ENCODE measurements at regions not wholly inside any gene's neighbourhood (a gene's known extent, or its start where the extent isn't known, plus 50 kb on each side); places are given as distances from the start of the nearest gene placed in this dataset.

DNA sequence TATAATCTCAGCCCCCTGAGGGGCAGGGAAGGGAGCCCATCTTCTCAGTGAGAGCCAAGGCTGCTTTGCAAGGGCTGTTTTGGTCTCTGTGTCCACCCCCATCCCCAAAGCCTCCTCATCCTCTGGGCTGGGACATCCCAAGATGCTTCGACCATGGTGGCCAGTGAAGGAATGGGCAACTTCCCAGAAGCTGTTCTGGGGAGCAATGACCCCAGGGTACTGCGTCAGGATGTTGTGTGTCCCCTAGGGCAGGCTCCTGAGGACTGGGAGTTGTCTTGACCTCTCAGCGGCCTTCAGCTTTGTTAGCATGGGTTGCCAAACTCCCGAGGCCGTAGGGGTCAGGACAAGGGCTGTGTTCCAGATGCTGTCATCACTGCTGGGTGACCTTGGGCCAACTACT, 238.4 kb upstream of the POU3F1 start:
- Histone ChIP-seq H4K20me1 (replicated peaks; ENCODE audit: control insufficient read depth, extremely low read depth, insufficient read depth, low read length) (no peaks in the 10 kb centered on the region), H3K36me3 (ENCODE audit: control insufficient read depth in 2 of 2, extremely low read depth in 1 of 2, insufficient read depth in 2 of 2, low read length in 2 of 2) (no peaks in the 10 kb centered on the region), H3K9me1 (replicated peaks; ENCODE audit: control insufficient read depth, extremely low read depth, insufficient read depth, low read length) (no peaks in the 10 kb centered on the region), H2AFZ (ENCODE audit: low read depth, low read length) (no peak overlapping the region), H3K4me1 (ENCODE audit: control insufficient read depth, extremely low read depth, insufficient read depth, low read length) (no peaks in the 10 kb centered on the region), H3K27me3 (ENCODE audit: control insufficient read depth in 2 of 2, insufficient read depth in 2 of 2, low read length in 2 of 2) (peaks cover 0 to 1% of the 10 kb centered on the region in 2 experiments), H3K79me2 (ENCODE audit: control insufficient read depth, insufficient read depth, low read length) (no peaks in the 10 kb centered on the region), H3K27ac (ENCODE audit: insufficient read depth, low read depth, low read length) (no peak overlapping the region), H3K9me3 (replicated peaks; ENCODE audit: control insufficient read depth, insufficient read depth, low read length) (no peaks in the 10 kb centered on the region), H3K9ac (replicated peaks; ENCODE audit: extremely low read depth, insufficient read depth, low read length) (no peak overlapping the region), H3K4me2 (ENCODE audit: insufficient read depth, low read length) (no peak overlapping the region), H3K4me3 (replicated peaks in 1 of 3; ENCODE audit: insufficient read depth in 1 of 3, low read depth in 1 of 3, low read length in 3 of 3) (no peak overlapping the region)
- no TSS peak for BruUV-seq (replicated peaks)
- ChIA-PET POLR2A (no interaction called here), CTCF (no interaction called here)
- no peak for DNase-seq (ENCODE audit: low read depth, low spot score)
- TF ChIP-seq, protein P1, sequence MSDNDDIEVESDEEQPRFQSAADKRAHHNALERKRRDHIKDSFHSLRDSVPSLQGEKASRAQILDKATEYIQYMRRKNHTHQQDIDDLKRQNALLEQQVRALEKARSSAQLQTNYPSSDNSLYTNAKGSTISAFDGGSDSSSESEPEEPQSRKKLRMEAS (IDR thresholded peaks at IDR 0.05; ENCODE audit: insufficient read depth, insufficient read length): no peak
- no peak for TF ChIP-seq JUN (IDR thresholded peaks at IDR 0.05; ENCODE audit: borderline replicate concordance, insufficient read depth, insufficient read length, low read depth)
- no peak for TF ChIP-seq POLR2AphosphoS5 (IDR thresholded peaks at IDR 0.05; ENCODE audit: insufficient read depth, low read depth, low read length)
- no peak for TF ChIP-seq MYC (IDR thresholded peaks at IDR 0.05; ENCODE audit: low read depth, low read length)
- no peak for TF ChIP-seq CTCF (IDR thresholded peaks at IDR 0.05; ENCODE audit: extremely low read depth in 1 of 2, insufficient read depth in 1 of 2, low read depth in 1 of 2, low read length in 2 of 2)
- FAIRE-seq: no peak
- intact Hi-C loops (cut with micrococcal nuclease): no loop called here
- dilution Hi-C loops (cut with MboI; ENCODE audit: extremely low pct_ligation_motif_present, low sequenced_read_pairs): no loop called here
